OCI-LY7 (cell line): ENCODE measurements at regions not wholly inside any gene's neighbourhood (a gene's known extent, or its start where the extent isn't known, plus 50 kb on each side); places are given as distances from the start of the nearest gene placed in this dataset.

Experiments
- CTCF ChIP-seq: fragments of 200-600 bp; sonication (generic); conservative IDR thresholded peaks from 2 replicates; pipeline ENCODE4 v1.5.1; 2014; ENCODE audit warnings: mild to moderate bottlenecking, antibody characterized with exemption, low read length, moderate library complexity, mixed read lengths
- EZH2phosphoT487 ChIP-seq: fragments of 200-600 bp; sonication (generic); IDR thresholded peaks from 2 replicates; pipeline ENCODE4 v1.6.1; 2018; ENCODE audit warnings: low read depth, borderline replicate concordance, mild to moderate bottlenecking, mixed run types, antibody characterized with exemption, low read length, moderate library complexity, mixed read lengths

DNA sequence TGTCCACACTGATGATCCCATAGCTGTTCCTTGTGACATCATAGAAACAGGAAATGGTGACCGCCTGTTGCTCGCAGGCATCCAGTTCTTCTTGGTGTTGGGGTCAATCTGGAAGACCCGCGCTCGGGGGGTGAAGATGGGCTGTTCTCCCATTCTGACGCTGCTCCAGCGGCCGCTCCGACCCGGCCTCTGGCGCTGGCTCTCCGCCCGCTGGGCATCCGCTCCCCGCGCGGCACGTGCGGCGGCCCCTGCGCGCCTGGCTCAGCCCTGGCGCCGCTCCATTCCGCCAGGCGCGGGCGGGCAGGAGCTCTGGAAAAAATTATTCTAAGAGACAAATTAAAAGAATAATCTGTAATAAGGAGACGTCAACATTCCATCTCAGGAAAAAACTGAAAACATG lies 761.1 kb downstream of the TMEM121 start:
- TF ChIP-seq CTCF (no peak), EZH2phosphoT487 (no peak)
